ENCODE measurements at regions not wholly inside any gene's neighbourhood (a gene's known extent, or its start where the extent isn't known, plus 50 kb on each side); places are given as distances from the start of the nearest gene placed in this dataset.

DNA sequence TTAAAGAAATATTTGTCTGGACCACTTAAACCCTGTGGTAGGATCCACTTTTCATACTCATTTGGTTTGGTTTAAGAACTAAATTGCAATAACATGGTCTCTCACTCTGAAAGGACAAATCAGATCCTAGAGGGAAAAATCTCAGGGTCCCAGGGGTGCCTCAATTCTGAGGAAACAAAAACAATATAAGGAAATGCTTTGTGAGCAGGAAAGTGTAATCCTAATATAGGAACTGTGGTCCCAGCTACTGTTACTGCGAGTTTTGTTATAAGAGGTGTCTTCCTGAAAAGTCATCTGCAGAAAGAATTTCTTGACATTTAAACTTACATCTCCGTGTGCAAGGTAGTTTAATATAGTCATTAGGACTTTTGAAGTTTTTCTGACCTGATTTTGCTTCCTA is 420.1 kb upstream of the LCORL start:
- Histone ChIP-seq H3K9ac (no peak overlapping the region), H3K4me3 (ENCODE audit: low read depth in 2 of 2, low read length in 1 of 2) (no peak overlapping the region), H3K4me2 (no peak overlapping the region), H3F3A (replicated peaks; ENCODE audit: insufficient read depth) (no peaks in the 10 kb centered on the region), H3K9me2 (no peaks in the 10 kb centered on the region), H2AFZ (ENCODE audit: low read depth) (no peak overlapping the region), H3K9me3 (no peaks in the 10 kb centered on the region), H4K20me1 (ENCODE audit: insufficient read depth) (no peaks in the 10 kb centered on the region), H3K27ac (ENCODE audit: low read depth in 2 of 2, low read length in 1 of 2) (no peak overlapping the region), H3K36me3 (replicated peaks in 1 of 2; ENCODE audit: control insufficient read depth in 1 of 2, insufficient read depth in 2 of 2, low read length in 1 of 2) (no peaks in the 10 kb centered on the region), H3K79me2 (ENCODE audit: insufficient read depth) (no peaks in the 10 kb centered on the region), H3K27me3 (ENCODE audit: insufficient read depth) (no peaks in the 10 kb centered on the region), H3K4me1 (ENCODE audit: control insufficient read depth in 1 of 2, insufficient read depth in 2 of 2, low read depth in 1 of 2, low read length in 1 of 2) (no peaks in the 10 kb centered on the region; a peak in 1 of 4 replicates)
- TF ChIP-seq CHD2 (IDR thresholded peaks at IDR 0.05; ENCODE audit: low read length, partially characterized antibody): no peak
- no peak for TF ChIP-seq EZH2phosphoT487 (IDR thresholded peaks at IDR 0.05; ENCODE audit: borderline replicate concordance, low read depth)
- ChIA-PET POLR2A (no interaction called here), CTCF (no interaction called here)
- WGBS (ENCODE audit: low lambda C conversion rate): 22% methylated on average over 2 of the region's 2 CpGs
- DNase-seq: no peak

DNA sequence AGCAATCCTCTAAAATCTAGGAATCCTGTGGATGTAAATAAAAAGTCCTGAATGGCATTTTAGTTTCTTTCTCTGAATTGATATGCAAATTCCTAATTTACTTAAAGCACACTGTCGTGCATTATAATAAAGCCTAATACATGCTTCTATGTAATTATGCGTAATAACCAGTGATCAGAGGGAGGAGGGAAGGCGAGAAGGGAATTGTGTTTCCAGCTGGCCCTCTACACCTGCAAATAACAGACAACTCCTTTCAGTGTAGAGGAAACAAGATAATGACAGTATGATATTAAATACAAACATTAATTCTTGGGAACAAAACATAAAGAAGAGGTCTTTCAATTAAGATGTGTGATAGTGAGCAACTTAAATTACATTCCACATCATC is 419.6 kb upstream of the LCORL start:
- POLR2A ChIA-PET: no interaction called here
- no peaks in the 10 kb centered on the region for H4K20me1 ChIP-seq (ENCODE audit: insufficient read depth)
- no peak overlapping the region for H3K9ac ChIP-seq
- no peaks in the 10 kb centered on the region; a peak in 1 of 4 replicates for H3K4me1 ChIP-seq (ENCODE audit: control insufficient read depth in 1 of 2, insufficient read depth in 2 of 2, low read depth in 1 of 2, low read length in 1 of 2)
- CTCF ChIA-PET: no interaction called here
- no peak overlapping the region for H2AFZ ChIP-seq (ENCODE audit: low read depth)
- no peaks in the 10 kb centered on the region for H3K9me3 ChIP-seq
- WGBS (ENCODE audit: low lambda C conversion rate): 11% methylated on average over 3 of the region's 3 CpGs
- no peaks in the 10 kb centered on the region for H3F3A ChIP-seq (replicated peaks; ENCODE audit: insufficient read depth)
- DNase-seq: no peak
- no peaks in the 10 kb centered on the region for H3K9me2 ChIP-seq
- no peaks in the 10 kb centered on the region for H3K36me3 ChIP-seq (replicated peaks in 1 of 2; ENCODE audit: control insufficient read depth in 1 of 2, insufficient read depth in 2 of 2, low read length in 1 of 2)
- no peaks in the 10 kb centered on the region for H3K79me2 ChIP-seq (ENCODE audit: insufficient read depth)
- TF ChIP-seq FOSL2 (IDR thresholded peaks at IDR 0.05; ENCODE audit: borderline replicate concordance, low read depth) (no peak), RFX5 (IDR thresholded peaks at IDR 0.05; ENCODE audit: low read length) (no peak), EZH2phosphoT487 (IDR thresholded peaks at IDR 0.05; ENCODE audit: borderline replicate concordance, low read depth) (no peak), SMC3 (IDR thresholded peaks at IDR 0.05; ENCODE audit: low read depth, low read length) (no peak), SIN3A (IDR thresholded peaks at IDR 0.05; ENCODE audit: borderline replicate concordance, low read depth, low read length) (no peak), FOXM1 (IDR thresholded peaks at IDR 0.05; ENCODE audit: low read depth) (no peak), ELF1 (IDR thresholded peaks at IDR 0.05) (no peak)
- TF ChIP-seq, protein P1, sequence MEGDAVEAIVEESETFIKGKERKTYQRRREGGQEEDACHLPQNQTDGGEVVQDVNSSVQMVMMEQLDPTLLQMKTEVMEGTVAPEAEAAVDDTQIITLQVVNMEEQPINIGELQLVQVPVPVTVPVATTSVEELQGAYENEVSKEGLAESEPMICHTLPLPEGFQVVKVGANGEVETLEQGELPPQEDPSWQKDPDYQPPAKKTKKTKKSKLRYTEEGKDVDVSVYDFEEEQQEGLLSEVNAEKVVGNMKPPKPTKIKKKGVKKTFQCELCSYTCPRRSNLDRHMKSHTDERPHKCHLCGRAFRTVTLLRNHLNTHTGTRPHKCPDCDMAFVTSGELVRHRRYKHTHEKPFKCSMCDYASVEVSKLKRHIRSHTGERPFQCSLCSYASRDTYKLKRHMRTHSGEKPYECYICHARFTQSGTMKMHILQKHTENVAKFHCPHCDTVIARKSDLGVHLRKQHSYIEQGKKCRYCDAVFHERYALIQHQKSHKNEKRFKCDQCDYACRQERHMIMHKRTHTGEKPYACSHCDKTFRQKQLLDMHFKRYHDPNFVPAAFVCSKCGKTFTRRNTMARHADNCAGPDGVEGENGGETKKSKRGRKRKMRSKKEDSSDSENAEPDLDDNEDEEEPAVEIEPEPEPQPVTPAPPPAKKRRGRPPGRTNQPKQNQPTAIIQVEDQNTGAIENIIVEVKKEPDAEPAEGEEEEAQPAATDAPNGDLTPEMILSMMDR (IDR thresholded peaks at IDR 0.05): no peak
- TF ChIP-seq, protein P2, sequence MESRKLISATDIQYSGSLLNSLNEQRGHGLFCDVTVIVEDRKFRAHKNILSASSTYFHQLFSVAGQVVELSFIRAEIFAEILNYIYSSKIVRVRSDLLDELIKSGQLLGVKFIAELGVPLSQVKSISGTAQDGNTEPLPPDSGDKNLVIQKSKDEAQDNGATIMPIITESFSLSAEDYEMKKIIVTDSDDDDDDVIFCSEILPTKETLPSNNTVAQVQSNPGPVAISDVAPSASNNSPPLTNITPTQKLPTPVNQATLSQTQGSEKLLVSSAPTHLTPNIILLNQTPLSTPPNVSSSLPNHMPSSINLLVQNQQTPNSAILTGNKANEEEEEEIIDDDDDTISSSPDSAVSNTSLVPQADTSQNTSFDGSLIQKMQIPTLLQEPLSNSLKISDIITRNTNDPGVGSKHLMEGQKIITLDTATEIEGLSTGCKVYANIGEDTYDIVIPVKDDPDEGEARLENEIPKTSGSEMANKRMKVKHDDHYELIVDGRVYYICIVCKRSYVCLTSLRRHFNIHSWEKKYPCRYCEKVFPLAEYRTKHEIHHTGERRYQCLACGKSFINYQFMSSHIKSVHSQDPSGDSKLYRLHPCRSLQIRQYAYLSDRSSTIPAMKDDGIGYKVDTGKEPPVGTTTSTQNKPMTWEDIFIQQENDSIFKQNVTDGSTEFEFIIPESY (IDR thresholded peaks at IDR 0.05; ENCODE audit: borderline replicate concordance, low read depth): no peak
- no peak overlapping the region for H3K4me3 ChIP-seq (ENCODE audit: low read depth in 2 of 2, low read length in 1 of 2)
- no peak overlapping the region for H3K27ac ChIP-seq (ENCODE audit: low read depth in 2 of 2, low read length in 1 of 2)
- no peak overlapping the region for H3K4me2 ChIP-seq
- H3K27me3 ChIP-seq (ENCODE audit: insufficient read depth): no peaks in the 10 kb centered on the region

All from SK-N-SH (cell line).